ENCODE measurements at regions not wholly inside any gene's neighbourhood (a gene's known extent, or its start where the extent isn't known, plus 50 kb on each side); places are given as distances from the start of the nearest gene placed in this dataset.

DNA sequence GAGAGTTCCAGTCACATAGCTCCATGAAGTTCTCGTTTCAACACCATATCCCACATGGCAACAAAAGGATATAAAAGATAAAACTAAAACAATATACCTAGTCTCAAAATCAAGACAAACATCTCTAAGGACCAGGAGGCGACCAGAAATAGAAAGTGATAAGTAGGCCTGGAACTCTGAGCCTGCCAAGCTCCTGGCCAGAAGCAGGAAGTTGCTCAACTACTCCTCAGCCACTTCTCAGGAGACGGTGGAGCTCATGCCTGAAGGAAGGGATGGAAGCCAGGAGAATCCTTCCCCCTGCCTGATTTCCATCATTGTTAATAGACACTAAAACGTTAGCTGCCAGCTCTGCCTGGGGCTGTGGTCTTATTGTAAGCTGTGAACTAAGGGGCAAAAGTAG lies 94.7 kb downstream of the DISP1 start:
- H3K4me3 ChIP-seq (ENCODE audit: low read length): no peak overlapping the region
- no peak for DNase-seq (ENCODE audit: low read depth, low spot score)

DNA sequence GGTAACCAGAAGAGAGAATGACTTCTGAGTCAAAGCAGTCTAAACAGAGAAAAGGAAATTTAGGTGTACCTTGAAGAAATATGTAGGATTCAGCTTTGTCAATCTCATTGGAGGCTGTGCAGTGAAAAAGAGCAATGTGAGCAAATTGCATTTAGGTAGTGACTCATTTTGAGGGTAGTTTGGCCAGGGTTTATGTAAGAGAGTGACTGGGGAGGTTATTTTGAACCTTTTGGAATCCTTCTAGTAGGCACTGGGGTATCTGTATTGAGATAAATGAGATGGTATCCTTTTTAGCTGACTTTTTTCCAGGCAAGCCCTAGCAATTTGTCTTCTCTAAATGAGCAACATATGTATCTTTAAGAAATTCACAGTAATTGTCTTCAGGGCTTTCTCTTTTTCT lies 95.9 kb downstream of the DISP1 start:
- no peak for DNase-seq (ENCODE audit: low read depth, low spot score)
- no peak overlapping the region for H3K4me3 ChIP-seq (ENCODE audit: low read length)

GRCh38 chr1:222911866-222912265 lies 97.0 kb downstream of the DISP1 start:
- DNase-seq (ENCODE audit: low read depth, low spot score): no peak
- no peak overlapping the region for H3K4me3 ChIP-seq (ENCODE audit: low read length)

GRCh38 chr1:222912730-222913129 lies 97.9 kb downstream of the DISP1 start:
- no peak for DNase-seq (ENCODE audit: low read depth, low spot score)
- H3K4me3 ChIP-seq (ENCODE audit: low read length): no peak overlapping the region

GRCh38 chr1:222914861-222915632 lies 100.2 kb downstream of the DISP1 start:
- no peak overlapping the region for H3K4me3 ChIP-seq (ENCODE audit: low read length)
- no peak for DNase-seq (ENCODE audit: low read depth, low spot score)

DNA sequence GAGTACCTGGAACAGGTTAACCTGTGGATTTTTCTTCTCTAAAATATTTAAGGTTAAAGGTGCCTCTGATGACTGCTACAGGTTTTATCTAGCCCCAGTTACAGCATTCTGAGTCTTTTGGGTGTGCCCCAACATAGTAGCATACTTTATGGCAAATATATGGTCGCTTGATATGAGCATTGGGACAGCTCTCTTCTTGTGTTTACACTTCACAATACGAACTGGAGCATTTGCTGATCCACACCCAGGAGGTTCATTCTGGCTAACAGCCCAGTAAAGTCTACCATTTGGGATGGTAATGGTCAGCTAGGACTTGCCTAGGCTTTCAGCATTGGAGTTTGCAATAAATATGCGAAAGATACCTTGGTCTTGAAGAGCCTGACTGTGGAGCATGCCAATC lies 101.3 kb downstream of the DISP1 start:
- DNase-seq (ENCODE audit: low read depth, low spot score): no peak
- H3K4me3 ChIP-seq (ENCODE audit: low read length): no peak overlapping the region

DNA sequence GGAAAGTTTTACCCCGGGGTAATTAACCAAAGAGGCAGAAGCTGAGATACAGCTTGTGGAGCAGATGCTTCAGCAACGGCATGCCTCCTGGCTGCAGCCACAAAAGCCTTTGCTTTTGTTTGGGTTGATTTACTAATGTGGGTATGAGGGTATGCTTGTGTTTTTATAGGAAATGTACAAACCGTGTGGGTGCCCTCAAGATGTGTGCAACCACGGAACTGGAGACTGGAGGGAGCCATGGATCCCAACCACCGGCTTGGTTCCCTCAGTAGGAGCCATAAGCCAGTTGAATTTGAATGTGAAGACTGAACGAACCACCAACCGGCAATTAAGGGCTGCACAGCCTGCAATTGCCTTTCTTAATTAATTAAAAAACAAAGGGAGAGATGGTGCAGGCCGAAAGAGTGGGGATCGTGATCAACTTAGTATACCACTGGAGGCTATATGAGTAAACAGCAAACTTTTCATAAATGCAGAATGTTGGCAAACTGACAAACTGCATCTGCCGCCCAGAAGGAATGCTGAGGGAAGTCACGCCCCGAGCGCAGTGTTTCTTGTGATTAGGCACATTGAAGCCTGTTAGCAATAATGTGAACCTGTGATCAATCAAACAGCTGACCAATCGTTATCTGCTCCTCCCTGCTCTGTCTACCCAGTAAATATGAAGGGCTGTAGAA lies 104.1 kb downstream of the DISP1 start:
- peak; percentile 69 for DNase-seq (ENCODE audit: low read depth, low spot score)
- peak overlapping the region; percentile 15; the same call in 1 of the 2 replicates for H3K4me3 ChIP-seq (ENCODE audit: low read length)

GRCh38 chr1:222919478-222919865 lies 104.6 kb downstream of the DISP1 start:
- peak; percentile 41 for DNase-seq (ENCODE audit: low read depth, low spot score)
- H3K4me3 ChIP-seq (ENCODE audit: low read length): no peak overlapping the region

DNA sequence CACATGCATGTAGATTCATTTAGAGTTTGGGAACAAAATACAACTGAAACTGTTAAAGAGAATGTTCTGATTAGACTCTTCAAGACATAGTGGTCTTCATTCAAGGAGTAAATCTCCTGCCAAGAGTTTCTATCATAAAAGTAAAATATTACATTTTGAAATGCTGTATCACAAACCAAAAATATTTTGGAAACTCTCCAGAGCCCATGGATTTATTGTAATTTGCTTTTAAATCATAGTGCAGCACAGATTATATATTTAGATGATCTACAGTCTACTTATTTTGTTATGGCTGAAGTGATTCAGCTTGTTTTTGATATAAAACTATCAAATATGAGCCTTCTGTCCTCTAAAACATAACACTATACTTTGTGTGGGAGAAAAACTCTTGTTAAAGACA lies 105.3 kb downstream of the DISP1 start:
- H3K4me3 ChIP-seq (ENCODE audit: low read length): no peak overlapping the region
- no peak for DNase-seq (ENCODE audit: low read depth, low spot score)

- no peak for DNase-seq (ENCODE audit: low read depth, low spot score)
- no peak overlapping the region for H3K4me3 ChIP-seq (ENCODE audit: low read length)
These were observed 107.1 kb downstream of the DISP1 start for GRCh38 chr1:222921945-222922344.

- no peak overlapping the region for H3K4me3 ChIP-seq (ENCODE audit: low read length)
- no peak for DNase-seq (ENCODE audit: low read depth, low spot score)
These were observed 108.7 kb downstream of the DISP1 start for GRCh38 chr1:222923506-222923905.

DNA sequence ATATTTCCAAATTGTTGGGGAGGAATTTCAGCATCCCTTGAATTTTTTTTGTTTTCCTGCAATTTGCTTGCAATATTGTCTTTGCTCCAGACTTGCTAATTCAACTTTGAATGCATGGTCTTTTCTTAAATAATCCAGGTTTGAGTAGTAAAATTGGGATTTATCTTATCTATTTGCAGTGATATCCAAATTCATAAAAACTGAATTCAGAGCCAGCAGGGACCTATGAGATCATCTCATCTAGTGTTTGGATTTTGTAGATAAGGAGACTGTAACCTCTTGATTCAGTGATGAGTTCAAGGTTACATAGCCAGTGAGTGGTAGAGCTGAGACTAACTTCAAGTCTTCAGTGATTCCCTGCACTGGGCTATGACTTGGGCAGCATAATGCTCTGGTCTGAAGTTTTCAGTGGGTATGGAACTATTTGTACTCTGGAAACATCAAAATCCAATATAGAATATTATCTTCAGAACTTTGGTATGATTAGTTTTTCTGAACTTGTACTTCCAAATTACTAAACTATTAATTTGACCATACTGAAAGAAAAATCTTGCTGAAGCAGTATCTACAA lies 109.4 kb downstream of the DISP1 start:
- H3K4me3 ChIP-seq (ENCODE audit: low read length): no peak overlapping the region
- no peak for DNase-seq (ENCODE audit: low read depth, low spot score)

- no peak for DNase-seq (ENCODE audit: low read depth, low spot score)
- H3K4me3 ChIP-seq (ENCODE audit: low read length): no peak overlapping the region
These were observed 111.7 kb downstream of the DISP1 start for GRCh38 chr1:222926566-222926965.

DNA sequence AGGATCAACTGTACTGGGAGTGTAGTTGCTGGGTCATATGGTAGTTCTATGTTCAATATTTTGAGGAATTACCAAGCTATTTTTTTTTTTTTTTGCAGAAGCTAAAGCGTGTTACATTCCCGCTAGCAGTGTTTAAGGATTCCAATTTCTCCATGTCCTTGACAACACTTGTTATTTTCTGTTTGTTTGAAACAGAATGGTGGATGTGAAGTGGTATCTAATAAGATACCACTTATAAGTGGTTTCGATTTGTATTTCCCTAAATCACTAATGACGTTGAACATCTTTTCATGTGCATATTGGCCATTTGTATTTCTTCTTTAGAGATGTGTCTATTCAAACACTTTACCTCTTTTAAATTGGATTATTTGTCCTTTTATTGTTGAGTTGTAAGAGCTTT lies 112.2 kb downstream of the DISP1 start:
- H3K4me3 ChIP-seq (ENCODE audit: low read length): no peak overlapping the region
- DNase-seq (ENCODE audit: low read depth, low spot score): no peak

DNA sequence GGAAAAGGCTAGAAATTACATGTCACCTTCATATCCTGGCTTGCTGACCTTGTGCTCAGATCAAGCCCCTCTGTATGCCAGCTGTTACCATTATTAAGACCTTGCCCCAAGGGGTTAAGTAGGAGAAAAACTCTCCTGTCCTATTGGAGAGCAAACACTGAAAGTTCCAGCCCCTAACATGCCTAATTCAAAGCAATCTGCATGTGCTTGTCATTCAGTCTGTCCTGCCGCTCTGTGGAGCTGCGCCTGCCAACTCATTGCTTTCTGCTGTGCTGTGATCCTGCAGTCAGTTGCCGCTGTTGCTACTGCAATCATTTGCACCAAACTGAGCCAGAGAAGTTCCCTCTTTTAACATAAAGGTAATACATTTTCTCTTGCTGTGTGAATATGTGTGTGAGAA lies 113.4 kb downstream of the DISP1 start:
- DNase-seq (ENCODE audit: low read depth, low spot score): no peak
- no peak overlapping the region for H3K4me3 ChIP-seq (ENCODE audit: low read length)

GRCh38 chr1:222930070-222930469 lies 115.2 kb downstream of the DISP1 start:
- no peak overlapping the region for H3K4me3 ChIP-seq (ENCODE audit: low read length)
- no peak for DNase-seq (ENCODE audit: low read depth, low spot score)

GRCh38 chr1:222931023-222931422 lies 116.2 kb downstream of the DISP1 start:
- H3K4me3 ChIP-seq (ENCODE audit: low read length): no peak overlapping the region
- DNase-seq (ENCODE audit: low read depth, low spot score): no peak

GRCh38 chr1:222933273-222933672 lies 118.4 kb downstream of the DISP1 start:
- H3K4me3 ChIP-seq (ENCODE audit: low read length): no peak overlapping the region
- no peak for DNase-seq (ENCODE audit: low read depth, low spot score)

DNA sequence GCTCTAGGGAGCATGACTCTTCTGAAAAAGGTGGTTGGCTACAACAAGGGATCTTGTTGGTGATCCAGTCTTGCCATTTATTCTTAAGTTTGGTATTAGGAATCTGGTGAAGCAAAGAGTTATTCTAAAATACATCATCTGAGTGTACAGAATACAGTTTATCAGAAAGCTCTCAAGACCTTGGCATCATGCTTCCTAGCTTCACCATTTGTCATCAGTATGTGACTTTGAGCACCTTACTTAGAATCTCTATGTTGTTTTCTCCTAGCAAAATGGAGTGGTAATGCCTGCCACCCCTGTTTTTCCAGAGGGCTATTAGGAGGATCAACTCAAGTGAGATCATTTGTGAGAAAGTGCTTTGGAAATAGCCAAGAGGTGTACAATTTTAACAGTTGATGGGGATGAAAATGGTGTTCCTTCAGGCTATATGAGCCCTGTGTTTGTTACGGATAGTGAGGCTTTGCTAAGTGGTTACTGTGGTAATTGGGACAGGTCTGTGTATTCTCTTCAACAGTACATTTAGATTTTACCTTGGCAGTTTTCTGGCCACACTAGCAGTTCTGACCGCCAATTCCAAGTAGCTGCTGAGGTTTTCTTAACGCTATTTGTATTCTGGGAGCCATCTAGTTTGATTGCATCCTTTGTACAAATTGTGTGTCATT lies 120.5 kb downstream of the DISP1 start:
- DNase-seq (ENCODE audit: low read depth, low spot score): no peak

DNA sequence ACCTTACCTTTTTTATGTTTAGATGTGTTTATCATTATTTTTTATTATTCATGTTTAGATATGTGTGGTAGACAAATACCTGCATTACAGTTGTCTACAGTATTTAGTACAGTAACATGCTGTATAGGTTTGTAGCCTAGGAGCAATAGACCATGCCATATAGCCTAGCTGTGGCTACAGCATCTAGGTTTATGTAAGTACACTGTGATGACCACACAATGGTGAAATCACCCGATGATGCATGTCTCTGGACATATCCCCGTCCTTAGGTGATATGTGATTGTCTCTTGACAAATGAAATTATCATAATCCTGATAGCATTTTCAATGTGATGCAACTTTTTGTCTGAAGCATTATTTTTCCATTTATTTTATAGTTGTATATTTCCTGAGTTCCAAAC lies 121.2 kb downstream of the DISP1 start:
- no peak overlapping the region for H3K4me3 ChIP-seq (ENCODE audit: low read length)
- no peak for DNase-seq (ENCODE audit: low read depth, low spot score)

More for the DNA sequence above, 120.5 kb downstream of the DISP1 start:
- H3K4me3 ChIP-seq (ENCODE audit: low read length): no peak overlapping the region
